Transverse colon (tissue), 4 donors: ENCODE measurements at regions not wholly inside any gene's neighbourhood (a gene's known extent, or its start where the extent isn't known, plus 50 kb on each side); places are given as distances from the start of the nearest gene placed in this dataset.

Source experiments
- CTCF ChIP-seq, 5 experiments: fragments of 200-600 bp in 3 of 5; fragments of 450-650 bp in 2 of 5; sonication (generic) in 3 of 5; IDR thresholded peaks; 1 replicate in 2 of 5; 2 replicates in 3 of 5; pipeline ENCODE4 v1.5.1; 2016 to 2017; ENCODE audit warnings: antibody characterized with exemption in 5 of 5, inconsistent platforms in 3 of 5, mild to moderate bottlenecking in 2 of 5, moderate library complexity in 1 of 5
- EP300 ChIP-seq: sonication (generic); formaldehyde crosslinking; IDR thresholded peaks from one replicate; pipeline ENCODE4 v1.6.1; 2017; ENCODE audit warnings: antibody characterized with exemption, low read depth
- POLR2A ChIP-seq: fragments of 450-650 bp; IDR thresholded peaks from one replicate; pipeline ENCODE4 v1.6.1; 2016; ENCODE audit warnings: antibody characterized with exemption, mild to moderate bottlenecking, moderate library complexity
- POLR2AphosphoS5 ChIP-seq, 3 donors: sonication (generic); formaldehyde crosslinking; IDR thresholded peaks; one replicate each; pipeline ENCODE4 v1.6.1; 2016; ENCODE audit warnings: antibody characterized with exemption in 3 of 3

- TF ChIP-seq CTCF (IDR thresholded peaks at IDR 0.05) (no peak), POLR2A (no peak), POLR2AphosphoS5 (IDR thresholded peaks at IDR 0.05) (no peak), EP300 (no peak)
These were observed 63.3 kb downstream of the CSF2 start for GRCh38 chr5:132136906-132137305.
